ENCODE measurements at regions not wholly inside any gene's neighbourhood (a gene's known extent, or its start where the extent isn't known, plus 50 kb on each side); places are given as distances from the start of the nearest gene placed in this dataset.

DNA sequence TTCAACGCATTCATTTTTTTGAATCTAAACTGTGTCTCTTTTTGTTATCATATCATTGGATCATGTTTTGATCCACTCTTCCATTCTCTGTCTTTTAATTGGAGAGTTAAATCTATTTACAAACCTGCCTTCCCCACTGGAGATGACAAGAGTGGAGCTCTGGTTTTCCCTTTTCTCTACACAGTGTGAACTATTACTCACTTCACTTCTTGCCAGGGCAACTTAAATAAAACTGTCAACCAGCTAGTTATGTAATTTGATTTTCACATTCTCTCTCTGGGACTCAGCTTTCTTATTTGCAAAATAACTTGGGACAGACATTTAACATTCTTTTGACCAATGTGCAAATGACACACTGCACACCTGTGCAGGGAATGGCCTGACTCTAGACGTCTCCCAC is 230.8 kb upstream of the CST7 start:
- Mint-ChIP-seq H3K27ac (no peak overlapping the region), H3K4me3 (no peak overlapping the region), H3K4me1 (peaks cover 3 to 4% of the 10 kb centered on the region in 2 donors), H3K27me3 (ENCODE audit: low read depth in 2 of 2) (peaks cover 31% of the 10 kb centered on the region in 2 donors), H3K9me3 (peaks cover 0 to 3% of the 10 kb centered on the region in 2 donors), H3K36me3 (no peaks in the 10 kb centered on the region)
- ATAC-seq, result no peak
- H3K27me3 ChIP-seq (ENCODE audit: control insufficient read depth, insufficient read depth, low read length), result peaks cover 3% of the 10 kb centered on the region
- no peak overlapping the region for H3K4me3 ChIP-seq (ENCODE audit: low read length)
- no peaks in the 10 kb centered on the region for H3K36me3 ChIP-seq (ENCODE audit: control insufficient read depth, insufficient read depth, low read length)
- TF ChIP-seq, protein P1, sequence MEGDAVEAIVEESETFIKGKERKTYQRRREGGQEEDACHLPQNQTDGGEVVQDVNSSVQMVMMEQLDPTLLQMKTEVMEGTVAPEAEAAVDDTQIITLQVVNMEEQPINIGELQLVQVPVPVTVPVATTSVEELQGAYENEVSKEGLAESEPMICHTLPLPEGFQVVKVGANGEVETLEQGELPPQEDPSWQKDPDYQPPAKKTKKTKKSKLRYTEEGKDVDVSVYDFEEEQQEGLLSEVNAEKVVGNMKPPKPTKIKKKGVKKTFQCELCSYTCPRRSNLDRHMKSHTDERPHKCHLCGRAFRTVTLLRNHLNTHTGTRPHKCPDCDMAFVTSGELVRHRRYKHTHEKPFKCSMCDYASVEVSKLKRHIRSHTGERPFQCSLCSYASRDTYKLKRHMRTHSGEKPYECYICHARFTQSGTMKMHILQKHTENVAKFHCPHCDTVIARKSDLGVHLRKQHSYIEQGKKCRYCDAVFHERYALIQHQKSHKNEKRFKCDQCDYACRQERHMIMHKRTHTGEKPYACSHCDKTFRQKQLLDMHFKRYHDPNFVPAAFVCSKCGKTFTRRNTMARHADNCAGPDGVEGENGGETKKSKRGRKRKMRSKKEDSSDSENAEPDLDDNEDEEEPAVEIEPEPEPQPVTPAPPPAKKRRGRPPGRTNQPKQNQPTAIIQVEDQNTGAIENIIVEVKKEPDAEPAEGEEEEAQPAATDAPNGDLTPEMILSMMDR (IDR thresholded peaks at IDR 0.05), result no peak
- WGBS (ENCODE audit: insufficient coverage), result 86% methylated on average over 1 of the region's 2 CpGs
- H3K27ac ChIP-seq (ENCODE audit: low read length), result no peak overlapping the region
- intact Hi-C loops (cut with micrococcal nuclease), result no loop called here
- H3K4me1 ChIP-seq (ENCODE audit: control insufficient read depth, insufficient read depth, low read length), result no peaks in the 10 kb centered on the region
- H3K9me3 ChIP-seq (ENCODE audit: control insufficient read depth, insufficient read depth, low read length), result peaks cover 10% of the 10 kb centered on the region
- DNase-seq, result no peak

DNA sequence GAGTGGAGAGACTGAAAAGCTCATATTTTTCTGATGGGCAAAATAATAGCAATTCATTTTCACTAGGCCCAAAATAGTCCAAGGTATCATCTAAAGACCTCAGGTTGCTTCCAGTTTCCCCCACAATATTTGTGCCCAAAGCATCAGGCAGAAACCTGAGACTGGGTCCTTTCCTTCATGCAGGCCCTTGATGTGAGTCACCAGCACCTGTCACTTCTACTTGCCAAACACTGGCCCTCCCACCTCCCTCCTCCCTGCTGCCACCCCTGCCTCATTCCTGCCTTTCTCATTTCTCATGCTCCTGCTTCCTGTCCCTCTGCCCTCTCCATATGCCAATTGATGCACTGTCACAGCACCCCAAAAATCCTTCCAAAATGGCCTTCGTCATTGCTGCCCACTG is 230.4 kb upstream of the CST7 start:
- Mint-ChIP-seq H3K9me3 (peaks cover 0 to 3% of the 10 kb centered on the region in 2 donors), H3K36me3 (no peaks in the 10 kb centered on the region), H3K4me1 (peaks cover 8% of the 10 kb centered on the region in 2 donors), H3K27ac (no peak overlapping the region), H3K27me3 (ENCODE audit: low read depth in 2 of 2) (peaks cover 34 to 35% of the 10 kb centered on the region in 2 donors), H3K4me3 (no peak overlapping the region)
- 89% methylated on average over 1 of the region's 1 CpG for WGBS (ENCODE audit: insufficient coverage)
- no peaks in the 10 kb centered on the region for H3K4me1 ChIP-seq (ENCODE audit: control insufficient read depth, insufficient read depth, low read length)
- peaks cover 10% of the 10 kb centered on the region for H3K9me3 ChIP-seq (ENCODE audit: control insufficient read depth, insufficient read depth, low read length)
- no peak for ATAC-seq
- intact Hi-C loops (cut with micrococcal nuclease), result no loop called here
- TF ChIP-seq, protein P1 (IDR thresholded peaks at IDR 0.05), result no peak
- H3K27me3 ChIP-seq (ENCODE audit: control insufficient read depth, insufficient read depth, low read length), result peaks cover 3% of the 10 kb centered on the region
- no peak for DNase-seq
- no peak overlapping the region for H3K4me3 ChIP-seq (ENCODE audit: low read length)
- H3K36me3 ChIP-seq (ENCODE audit: control insufficient read depth, insufficient read depth, low read length), result no peaks in the 10 kb centered on the region
- H3K27ac ChIP-seq (ENCODE audit: low read length), result no peak overlapping the region

DNA sequence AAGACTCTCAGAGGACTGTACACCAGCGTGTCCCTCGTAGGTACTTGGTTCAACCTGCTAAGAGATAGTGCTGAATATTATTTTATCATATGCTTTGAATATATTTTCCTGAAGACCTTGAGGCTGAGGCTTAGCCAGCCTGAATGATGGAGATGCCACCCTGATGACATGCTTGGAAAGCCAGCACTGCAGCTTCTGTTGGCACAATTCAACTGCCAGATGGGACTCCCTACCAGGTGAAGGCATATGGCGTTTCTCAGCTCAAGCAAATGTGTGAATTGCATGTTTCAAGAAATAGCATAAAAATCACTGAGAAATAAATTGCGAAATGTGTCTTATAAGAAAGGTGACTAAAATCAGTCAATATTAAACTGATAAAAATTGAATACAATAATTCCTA is 228.1 kb upstream of the CST7 start:
- H3K9me3 Mint-ChIP-seq, result no peaks in the 10 kb centered on the region
- H3K4me3 ChIP-seq (ENCODE audit: low read length), result no peak overlapping the region
- no peak overlapping the region for H3K4me3 Mint-ChIP-seq
- peaks cover 10% of the 10 kb centered on the region in 2 donors for H3K4me1 Mint-ChIP-seq
- 83% methylated on average over 3 of the region's 4 CpGs for WGBS (ENCODE audit: insufficient coverage)
- no peaks in the 10 kb centered on the region for H3K4me1 ChIP-seq (ENCODE audit: control insufficient read depth, insufficient read depth, low read length)
- ATAC-seq (no peak), DNase-seq (no peak)
- no peaks in the 10 kb centered on the region for H3K27me3 ChIP-seq (ENCODE audit: control insufficient read depth, insufficient read depth, low read length)
- no peaks in the 10 kb centered on the region for H3K36me3 Mint-ChIP-seq
- no peaks in the 10 kb centered on the region for H3K36me3 ChIP-seq (ENCODE audit: control insufficient read depth, insufficient read depth, low read length)
- peaks cover 33 to 35% of the 10 kb centered on the region in 2 donors for H3K27me3 Mint-ChIP-seq (ENCODE audit: low read depth in 2 of 2)
- H3K27ac ChIP-seq (ENCODE audit: low read length), result no peak overlapping the region
- no peaks in the 10 kb centered on the region for H3K9me3 ChIP-seq (ENCODE audit: control insufficient read depth, insufficient read depth, low read length)
- intact Hi-C loops (cut with micrococcal nuclease), result no loop called here
- H3K27ac Mint-ChIP-seq, result no peak overlapping the region
- TF ChIP-seq, protein P1 (IDR thresholded peaks at IDR 0.05), result no peak

DNA sequence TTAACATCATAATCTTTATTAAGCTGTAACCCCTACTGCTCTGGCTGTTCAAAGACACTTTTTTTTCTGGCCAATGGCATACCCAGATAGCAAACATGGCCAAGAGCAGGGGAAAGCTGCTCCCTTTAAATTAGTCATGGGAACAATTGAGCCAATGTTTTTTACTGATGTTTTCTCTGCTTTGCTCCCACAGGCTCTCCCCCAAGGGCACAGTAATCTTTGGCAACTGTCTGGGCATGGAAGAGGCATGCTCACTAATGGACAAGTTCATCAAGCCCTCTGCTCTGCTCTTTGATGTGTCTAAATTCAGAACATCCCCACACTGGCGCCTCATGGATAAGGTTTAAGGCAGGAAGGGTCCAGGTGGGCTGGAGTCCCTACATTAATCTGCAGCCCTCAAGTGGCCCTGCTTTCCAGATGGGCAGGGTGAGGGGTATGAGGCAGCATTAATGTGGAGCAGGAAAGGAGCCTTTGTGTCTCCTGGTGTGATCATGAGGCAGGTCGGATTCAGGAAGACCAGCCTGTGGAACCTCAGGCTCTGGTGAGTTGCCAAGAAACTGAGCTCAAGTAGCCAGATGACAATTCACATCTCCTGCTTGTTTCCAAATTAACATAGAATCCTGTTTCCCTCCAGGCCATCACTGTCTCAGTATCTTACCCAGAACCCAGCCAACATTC is 227.0 kb upstream of the CST7 start:
- intact Hi-C loops (cut with micrococcal nuclease), result no loop called here
- no peaks in the 10 kb centered on the region for H3K4me1 ChIP-seq (ENCODE audit: control insufficient read depth, insufficient read depth, low read length)
- H3K36me3 ChIP-seq (ENCODE audit: control insufficient read depth, insufficient read depth, low read length), result no peaks in the 10 kb centered on the region
- Mint-ChIP-seq H3K9me3 (no peaks in the 10 kb centered on the region), H3K4me3 (no peak overlapping the region), H3K36me3 (no peaks in the 10 kb centered on the region), H3K4me1 (peaks cover 10% of the 10 kb centered on the region in 2 donors), H3K27me3 (ENCODE audit: low read depth in 2 of 2) (peaks cover 30 to 32% of the 10 kb centered on the region in 2 donors), H3K27ac (no peak overlapping the region)
- no peak overlapping the region for H3K27ac ChIP-seq (ENCODE audit: low read length)
- TF ChIP-seq, protein P1 (IDR thresholded peaks at IDR 0.05), result no peak
- no peak overlapping the region for H3K4me3 ChIP-seq (ENCODE audit: low read length)
- no peaks in the 10 kb centered on the region for H3K27me3 ChIP-seq (ENCODE audit: control insufficient read depth, insufficient read depth, low read length)
- no peak for DNase-seq
- no peak for ATAC-seq
- WGBS (ENCODE audit: insufficient coverage), result 84% methylated on average over 2 of the region's 2 CpGs
- no peaks in the 10 kb centered on the region for H3K9me3 ChIP-seq (ENCODE audit: control insufficient read depth, insufficient read depth, low read length)
